ENCODE measurements at regions not wholly inside any gene's neighbourhood (a gene's known extent, or its start where the extent isn't known, plus 50 kb on each side); places are given as distances from the start of the nearest gene placed in this dataset.

GRCh38 chr16:80189476-80190175, 351.2 kb upstream of the DYNLRB2 start:
- DNase-seq (ENCODE audit: low read depth) = no peak

- DNase-seq (ENCODE audit: low read depth) = no peak
Measured at GRCh38 chr16:80176114-80176513, 364.7 kb upstream of the DYNLRB2 start.

GRCh38 chr16:80175011-80175410, 365.8 kb upstream of the DYNLRB2 start:
- no peak for DNase-seq (ENCODE audit: low read depth)

GRCh38 chr16:80174416-80174815, 366.4 kb upstream of the DYNLRB2 start:
- no peak for DNase-seq (ENCODE audit: low read depth)

GRCh38 chr16:80171746-80172145, 369.0 kb upstream of the DYNLRB2 start:
- DNase-seq (ENCODE audit: low read depth) = no peak

GRCh38 chr16:80171199-80171598, 369.6 kb upstream of the DYNLRB2 start:
- no peak for DNase-seq (ENCODE audit: low read depth)

- DNase-seq (ENCODE audit: low read depth) = no peak
Measured at GRCh38 chr16:80167657-80168390, 373.0 kb upstream of the DYNLRB2 start.

- no peak for DNase-seq (ENCODE audit: low read depth)
Measured at GRCh38 chr16:80166082-80166481, 374.7 kb upstream of the DYNLRB2 start.

GRCh38 chr16:80164966-80165550, 375.7 kb upstream of the DYNLRB2 start:
- DNase-seq (ENCODE audit: low read depth) = no peak

- no peak for DNase-seq (ENCODE audit: low read depth)
Measured at GRCh38 chr16:80163339-80163738, 377.5 kb upstream of the DYNLRB2 start.

- no peak for DNase-seq (ENCODE audit: low read depth)
Measured at GRCh38 chr16:80161799-80162739, 378.7 kb upstream of the DYNLRB2 start.

- no peak for DNase-seq (ENCODE audit: low read depth)
Measured at GRCh38 chr16:80158766-80159165, 382.0 kb upstream of the DYNLRB2 start.

GRCh38 chr16:80151722-80152111, 389.1 kb upstream of the DYNLRB2 start:
- DNase-seq (ENCODE audit: low read depth) = no peak

GRCh38 chr16:80150978-80151721, 389.6 kb upstream of the DYNLRB2 start:
- no peak for DNase-seq (ENCODE audit: low read depth)

GRCh38 chr16:80148826-80149225, 392.0 kb upstream of the DYNLRB2 start:
- DNase-seq (ENCODE audit: low read depth) = no peak

GRCh38 chr16:80147026-80147655, 393.7 kb upstream of the DYNLRB2 start:
- no peak for DNase-seq (ENCODE audit: low read depth)

- no peak for DNase-seq (ENCODE audit: low read depth)
Measured at GRCh38 chr16:80144191-80144590, 396.6 kb upstream of the DYNLRB2 start.

- DNase-seq (ENCODE audit: low read depth) = no peak
Measured at GRCh38 chr16:80142940-80143339, 397.9 kb upstream of the DYNLRB2 start.

- no peak for DNase-seq (ENCODE audit: low read depth)
Measured at GRCh38 chr16:80142281-80142680, 398.5 kb upstream of the DYNLRB2 start.

GRCh38 chr16:80129791-80130190, 411.0 kb upstream of the DYNLRB2 start:
- no peak for DNase-seq (ENCODE audit: low read depth)

GRCh38 chr16:80125677-80126076, 415.1 kb upstream of the DYNLRB2 start:
- DNase-seq (ENCODE audit: low read depth) = no peak
